Lower leg skin (tissue), 3 donors: ENCODE measurements at regions not wholly inside any gene's neighbourhood (a gene's known extent, or its start where the extent isn't known, plus 50 kb on each side); places are given as distances from the start of the nearest gene placed in this dataset.

Experiments used
- CTCF ChIP-seq, 3 donors: fragments of 450-650 bp; IDR thresholded peaks; one replicate each; pipeline ENCODE4 v1.5.1; 2016; ENCODE audit warnings: antibody characterized with exemption in 3 of 3, mild to moderate bottlenecking in 3 of 3, moderate library complexity in 2 of 3
- POLR2A ChIP-seq, 2 donors: fragments of 450-650 bp; IDR thresholded peaks; one replicate each; pipeline ENCODE4 v1.6.1; 2016 to 2017; ENCODE audit warnings: antibody characterized with exemption in 2 of 2, mild to moderate bottlenecking in 1 of 2, moderate library complexity in 1 of 2

GRCh38 chr1:29808141-29808995 is 572.0 kb downstream of the PTPRU start:
- no peak for TF ChIP-seq CTCF (IDR thresholded peaks at IDR 0.05)
- no peak for TF ChIP-seq POLR2A (IDR thresholded peaks at IDR 0.05)
